Activated CD4-positive, alpha-beta memory T cell treated with anti-CD3 and anti-CD28 coated beads, Interleukin-2, amount 10 ng/mL, durations not matched to agents 7 days and 5 days (primary cell): ENCODE measurements at regions not wholly inside any gene's neighbourhood (a gene's known extent, or its start where the extent isn't known, plus 50 kb on each side); places are given as distances from the start of the nearest gene placed in this dataset.
"Not testable (repeated sequence)": the region's sequence is repeated elsewhere in the genome, so short reads cannot be mapped to it uniquely, and the experiment has no call there.

Experiments used
- CTCF ChIA-PET: fragments of 350-600 bp; sonication (Branson Sonifier 250); formaldehyde crosslinking; loops from one replicate; lab custom pipeline; 2021; ENCODE audit warnings: antibody characterized with exemption, inconsistent platforms; lab: Charles Lee
- POLR2A ChIA-PET: fragments of 350-600 bp; sonication (Branson Sonifier 250); formaldehyde crosslinking; loops from one replicate; lab custom pipeline; 2021; ENCODE audit warnings: antibody characterized with exemption; lab: Charles Lee
- DNase-seq: peaks from one replicate; pipeline ENCODE4 v3.0.0-alpha.2; 2020
- H3K27ac Mint-ChIP-seq: one replicate; pipeline ENCODE4 v1.8.0; 2021; ENCODE audit warnings: mild to moderate bottlenecking, mixed read lengths
- H3K27me3 Mint-ChIP-seq: one replicate; pipeline ENCODE4 v1.8.0; 2021; ENCODE audit warnings: mixed read lengths
- H3K36me3 Mint-ChIP-seq: one replicate; pipeline ENCODE4 v1.8.0; 2021; ENCODE audit warnings: low read depth, mixed read lengths
- H3K4me1 Mint-ChIP-seq: one replicate; pipeline ENCODE4 v1.8.0; 2021; ENCODE audit warnings: mixed read lengths
- H3K4me3 Mint-ChIP-seq: one replicate; pipeline ENCODE4 v1.8.0; 2021; ENCODE audit warnings: mild to moderate bottlenecking, mixed read lengths
- H3K9me3 Mint-ChIP-seq: one replicate; pipeline ENCODE4 v1.8.0; 2021; ENCODE audit warnings: mixed read lengths

DNA sequence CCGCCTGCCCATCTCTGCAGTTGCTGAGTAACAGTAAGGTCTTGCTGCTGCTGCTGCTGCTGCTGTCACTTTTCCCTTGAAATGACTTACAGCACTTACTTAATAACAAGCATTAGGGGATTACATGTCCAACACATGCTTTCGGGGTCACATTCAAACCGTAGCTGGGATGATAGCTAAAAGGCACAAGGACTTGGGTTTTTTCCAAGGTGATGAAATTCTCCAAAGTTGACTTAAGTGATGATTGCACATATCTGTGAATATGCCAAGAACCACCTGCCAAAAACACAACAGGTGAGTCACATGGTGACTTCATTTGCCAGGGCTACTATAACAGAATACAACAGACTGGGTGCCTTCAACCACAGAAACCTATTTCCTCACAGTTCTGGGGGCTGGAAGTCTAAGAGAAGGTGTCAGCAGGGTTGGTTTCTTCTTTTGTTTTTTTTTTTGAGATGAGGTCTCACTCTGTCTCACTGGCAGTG, 121.9 kb upstream of the TNRC6C start:
- Mint-ChIP-seq H3K9me3 (peaks cover 4% of the 10 kb centered on the region), H3K4me1 (peaks cover 28% of the 10 kb centered on the region), H3K27ac (no peak overlapping the region), H3K36me3 (peaks cover 7% of the 10 kb centered on the region), H3K27me3 (peaks cover 20% of the 10 kb centered on the region), H3K4me3 (no peak overlapping the region)
- POLR2A ChIA-PET = no interaction called here
- no peak for DNase-seq
- CTCF ChIA-PET = no interaction called here

DNA sequence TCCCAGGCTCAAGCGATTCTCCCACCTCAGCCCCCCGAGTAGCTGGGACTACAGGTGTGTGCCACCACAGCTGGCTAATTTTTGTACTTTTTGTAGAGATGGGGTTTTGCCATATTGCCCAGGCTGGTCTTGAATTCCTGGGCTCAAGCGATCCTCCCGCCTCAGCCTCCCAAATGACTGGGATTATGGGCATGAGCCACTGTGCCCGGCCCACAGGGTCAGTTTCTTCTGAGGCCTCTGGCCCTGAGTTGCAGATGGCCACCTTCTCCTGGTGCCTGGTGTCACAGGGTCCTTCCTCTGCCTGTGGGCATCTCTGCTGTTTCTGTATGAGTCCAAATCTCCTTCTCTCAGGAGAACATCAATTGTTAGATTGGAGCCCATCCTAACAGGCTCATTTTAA, 121.4 kb upstream of the TNRC6C start:
- H3K4me3 Mint-ChIP-seq, H3K9me3 Mint-ChIP-seq, CTCF ChIA-PET, H3K36me3 Mint-ChIP-seq, H3K27ac Mint-ChIP-seq, POLR2A ChIA-PET, DNase-seq: not testable (repeated sequence)
- Mint-ChIP-seq H3K27me3 (peaks cover 20% of the 10 kb centered on the region), H3K4me1 (peaks cover 33% of the 10 kb centered on the region)

DNA sequence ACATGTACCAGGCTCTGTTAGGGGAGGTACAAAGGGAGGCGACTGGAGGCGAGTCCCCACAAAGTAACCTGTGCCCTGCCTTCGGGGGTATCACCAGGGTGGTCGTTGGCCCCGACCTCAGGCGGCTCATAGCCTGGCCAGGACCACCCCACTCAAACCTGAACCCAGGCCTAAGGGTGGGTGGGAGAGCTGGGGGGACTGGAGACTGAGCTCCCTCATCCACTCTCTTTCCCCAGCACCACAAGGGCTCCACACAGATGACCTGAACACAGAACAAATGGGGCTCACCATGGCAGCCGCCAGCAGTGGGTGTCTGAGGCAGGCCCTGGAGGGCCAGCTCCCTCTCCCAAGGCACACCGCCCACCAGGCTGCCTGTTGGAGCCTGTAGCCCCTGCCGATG, 120.6 kb upstream of the TNRC6C start:
- no peak for DNase-seq
- peaks cover 7% of the 10 kb centered on the region for H3K36me3 Mint-ChIP-seq
- H3K4me1 Mint-ChIP-seq = peaks cover 41% of the 10 kb centered on the region
- ChIA-PET CTCF (no interaction called here), POLR2A (no interaction called here)
- no peak overlapping the region for H3K27ac Mint-ChIP-seq
- H3K4me3 Mint-ChIP-seq = no peak overlapping the region
- peaks cover 18% of the 10 kb centered on the region for H3K27me3 Mint-ChIP-seq
- H3K9me3 Mint-ChIP-seq = peaks cover 4% of the 10 kb centered on the region

DNA sequence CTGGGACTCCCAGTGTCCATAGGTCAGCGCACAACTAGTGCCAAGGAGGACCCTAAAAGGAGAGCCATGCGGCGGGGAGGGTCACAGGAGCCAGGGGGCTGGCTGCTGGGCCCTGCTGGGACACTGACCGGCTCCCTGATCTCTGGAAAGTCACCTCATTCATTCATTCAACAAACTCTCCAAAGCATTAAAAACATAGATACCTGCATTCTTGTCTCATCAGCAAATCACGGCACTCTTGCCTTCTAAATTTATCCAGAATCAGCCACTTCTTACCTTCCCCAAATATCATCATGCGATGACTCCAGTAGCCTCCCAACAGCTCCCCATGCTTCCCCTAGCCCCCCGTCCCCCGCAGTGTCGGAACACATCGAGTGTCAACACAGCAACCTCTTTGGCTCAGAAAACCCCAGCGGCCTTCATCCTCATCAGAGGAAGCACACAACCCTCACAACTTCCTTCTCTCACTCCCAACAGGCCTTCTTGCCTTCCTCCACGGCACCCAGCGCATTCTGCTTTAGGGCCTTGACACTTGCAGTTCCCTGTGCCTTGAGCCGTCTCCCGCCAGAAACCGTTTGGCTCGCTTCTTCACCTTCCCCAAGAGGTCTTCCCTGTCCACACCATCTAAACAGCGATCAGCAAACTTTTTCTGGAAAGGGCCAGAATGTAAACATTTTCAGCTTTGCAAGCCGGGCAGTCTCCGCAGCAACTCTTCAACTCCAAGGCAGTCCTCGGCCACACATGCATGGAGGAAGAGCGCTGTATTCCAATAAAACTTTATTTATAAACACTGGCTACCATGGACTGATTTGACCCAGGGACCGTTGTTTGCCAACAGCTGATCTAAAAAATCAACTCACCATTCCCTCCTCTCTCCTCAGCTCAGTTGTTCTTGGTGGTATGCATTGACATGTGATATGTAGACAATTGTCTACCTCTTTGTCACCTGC, 119.5 kb upstream of the TNRC6C start:
- peaks cover 12% of the 10 kb centered on the region for H3K27me3 Mint-ChIP-seq

DNA sequence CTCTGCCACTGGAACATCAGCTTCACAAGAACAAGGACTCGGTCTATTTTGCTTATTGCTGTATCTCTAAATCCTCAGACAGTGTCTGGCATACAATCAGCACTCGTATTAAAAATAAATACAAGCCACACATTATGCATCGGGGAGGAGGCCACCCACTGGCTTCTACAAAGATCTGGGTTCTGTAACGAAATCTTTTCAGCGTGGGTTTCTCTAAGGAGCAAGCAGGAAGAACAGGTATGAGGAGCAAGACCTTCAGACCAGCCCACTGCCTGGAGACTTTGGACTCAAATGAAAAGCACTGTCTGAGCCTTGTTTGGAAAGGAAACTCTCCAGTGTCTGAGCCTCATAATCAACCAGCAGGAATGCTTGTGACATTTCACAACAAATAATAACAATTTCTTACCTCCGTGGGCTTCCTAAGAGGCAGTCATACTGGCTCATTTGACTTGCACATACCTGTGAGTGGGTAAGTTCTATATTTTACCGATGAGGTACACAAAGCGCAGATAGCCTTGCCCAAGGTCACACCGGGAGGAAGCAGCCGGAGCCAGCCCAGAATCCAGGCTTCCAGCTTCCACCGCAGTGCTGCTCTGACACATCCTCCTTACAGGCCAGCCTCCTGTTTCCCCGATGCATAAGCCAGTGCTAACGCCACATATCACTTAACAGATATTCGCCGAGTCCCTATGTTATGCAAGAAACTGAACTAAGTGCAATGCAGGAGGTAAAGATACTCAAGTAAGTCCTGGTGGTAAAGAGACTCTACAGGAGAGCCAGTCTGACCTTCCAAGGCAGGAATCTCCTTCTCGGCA, 118.6 kb upstream of the TNRC6C start:
- H3K4me1 Mint-ChIP-seq = peaks cover 50% of the 10 kb centered on the region
- peaks cover 12% of the 10 kb centered on the region for H3K27me3 Mint-ChIP-seq
- H3K9me3 Mint-ChIP-seq = peaks cover 4% of the 10 kb centered on the region
- ChIA-PET POLR2A (no interaction called here), CTCF (no interaction called here)
- H3K4me3 Mint-ChIP-seq = no peak overlapping the region
- H3K27ac Mint-ChIP-seq = no peak overlapping the region
- DNase-seq = no peak
- H3K36me3 Mint-ChIP-seq = peaks cover 7% of the 10 kb centered on the region

More for the DNA sequence above, 119.5 kb upstream of the TNRC6C start:
- Mint-ChIP-seq H3K36me3 (peaks cover 7% of the 10 kb centered on the region), H3K27ac (no peak overlapping the region), H3K9me3 (peaks cover 4% of the 10 kb centered on the region), H3K4me3 (no peak overlapping the region), H3K4me1 (peaks cover 50% of the 10 kb centered on the region)
- ChIA-PET CTCF (no interaction called here), POLR2A (no interaction called here)
- DNase-seq = no peak

DNA sequence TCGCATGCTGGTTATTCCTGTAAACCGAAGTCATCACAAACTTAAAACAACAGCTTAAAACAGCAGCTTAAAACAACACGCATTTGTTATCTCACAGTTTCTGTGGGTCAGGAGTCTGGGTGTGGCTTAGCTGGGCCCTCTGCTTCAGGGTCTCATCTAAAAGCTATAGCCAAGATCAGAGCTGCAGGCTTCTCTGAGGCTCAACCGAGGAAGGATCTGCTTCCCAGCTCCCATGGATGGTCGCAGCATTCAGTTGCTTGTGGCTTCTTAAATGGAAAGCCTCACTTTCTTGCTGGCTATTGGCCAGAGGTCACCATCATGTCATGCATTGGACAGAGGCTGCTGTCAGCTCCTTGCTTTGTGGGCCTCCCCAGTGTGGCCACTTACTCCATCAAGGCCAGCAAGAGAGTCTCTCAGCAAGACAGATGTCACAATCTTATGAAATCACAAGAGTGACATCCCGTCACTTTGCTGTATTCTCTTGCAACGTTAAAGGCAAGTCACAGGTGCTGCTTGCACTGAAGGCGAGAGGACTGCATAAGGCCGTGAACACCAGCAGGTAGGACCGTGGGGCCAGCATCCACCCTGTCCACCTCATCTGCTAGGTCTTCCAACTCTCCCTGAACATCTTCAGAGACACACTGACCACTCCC, 117.9 kb upstream of the TNRC6C start:
- CTCF ChIA-PET = interaction anchor here (1.1 kb wide), 1 partner anchor 41 kb away, joined by 3 read pairs; no protein-coding TSS in a partner anchor
- POLR2A ChIA-PET = no interaction called here

DNA sequence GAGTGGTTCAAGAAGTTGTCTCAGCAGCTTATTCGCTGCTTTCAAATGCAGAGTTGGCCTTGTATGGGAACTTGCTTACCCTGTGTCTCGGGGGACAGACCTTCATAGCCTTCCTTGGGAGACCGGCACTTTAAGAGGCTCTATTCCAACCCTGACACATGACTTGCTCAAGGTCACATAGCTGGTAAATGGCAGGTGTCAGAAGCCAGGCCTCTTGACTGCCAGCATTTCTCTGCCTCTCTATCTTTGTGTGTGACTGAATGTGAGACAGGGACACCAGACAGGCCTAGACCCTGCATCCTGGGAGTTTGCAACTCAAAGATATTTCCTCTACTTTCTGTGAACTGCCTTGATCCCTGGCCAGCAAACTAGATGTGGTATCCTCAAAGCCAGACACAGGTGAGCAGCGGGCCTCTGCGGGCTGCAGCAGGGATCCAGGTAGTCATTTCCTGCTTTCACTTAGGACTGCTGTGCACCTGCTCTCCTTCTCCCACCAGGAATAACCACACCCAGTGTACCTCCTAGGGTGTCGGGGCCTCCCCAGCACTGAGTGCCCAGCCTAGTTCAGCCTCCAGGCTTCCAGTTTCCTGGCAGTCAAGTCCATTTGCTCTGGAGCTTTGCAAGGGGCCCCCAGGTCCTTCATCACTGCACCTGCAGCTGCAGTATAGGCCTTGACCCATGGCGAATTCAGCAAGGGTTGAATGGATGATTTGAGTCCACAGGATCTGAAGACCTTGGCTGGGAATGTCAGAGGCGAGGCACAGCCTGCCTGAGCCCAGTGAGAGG, 116.6 kb upstream of the TNRC6C start:
- H3K27ac Mint-ChIP-seq = no peak overlapping the region
- H3K4me3 Mint-ChIP-seq = no peak overlapping the region
- peaks cover 45% of the 10 kb centered on the region for H3K4me1 Mint-ChIP-seq
- ChIA-PET POLR2A (interaction anchor here (1.0 to 2.0 kb wide), 3 partner anchors 8 to 116 kb away, joined by 3 to 9 read pairs (median 7); partner anchors contain the start of gene TNRC6C), CTCF (interaction anchor here (1.1 kb wide), 1 partner anchor 40 kb away, joined by 3 read pairs; no protein-coding TSS in a partner anchor)
- no peaks in the 10 kb centered on the region for H3K9me3 Mint-ChIP-seq
- H3K36me3 Mint-ChIP-seq = peaks cover 7% of the 10 kb centered on the region
- peaks cover 12% of the 10 kb centered on the region for H3K27me3 Mint-ChIP-seq
- DNase-seq = no peak

More for the DNA sequence above, 117.9 kb upstream of the TNRC6C start:
- DNase-seq = no peak
- no peak overlapping the region for H3K4me3 Mint-ChIP-seq
- peaks cover 46% of the 10 kb centered on the region for H3K4me1 Mint-ChIP-seq
- peaks cover 4% of the 10 kb centered on the region for H3K9me3 Mint-ChIP-seq
- H3K27ac Mint-ChIP-seq = no peak overlapping the region
- peaks cover 12% of the 10 kb centered on the region for H3K27me3 Mint-ChIP-seq
- H3K36me3 Mint-ChIP-seq = peaks cover 7% of the 10 kb centered on the region

DNA sequence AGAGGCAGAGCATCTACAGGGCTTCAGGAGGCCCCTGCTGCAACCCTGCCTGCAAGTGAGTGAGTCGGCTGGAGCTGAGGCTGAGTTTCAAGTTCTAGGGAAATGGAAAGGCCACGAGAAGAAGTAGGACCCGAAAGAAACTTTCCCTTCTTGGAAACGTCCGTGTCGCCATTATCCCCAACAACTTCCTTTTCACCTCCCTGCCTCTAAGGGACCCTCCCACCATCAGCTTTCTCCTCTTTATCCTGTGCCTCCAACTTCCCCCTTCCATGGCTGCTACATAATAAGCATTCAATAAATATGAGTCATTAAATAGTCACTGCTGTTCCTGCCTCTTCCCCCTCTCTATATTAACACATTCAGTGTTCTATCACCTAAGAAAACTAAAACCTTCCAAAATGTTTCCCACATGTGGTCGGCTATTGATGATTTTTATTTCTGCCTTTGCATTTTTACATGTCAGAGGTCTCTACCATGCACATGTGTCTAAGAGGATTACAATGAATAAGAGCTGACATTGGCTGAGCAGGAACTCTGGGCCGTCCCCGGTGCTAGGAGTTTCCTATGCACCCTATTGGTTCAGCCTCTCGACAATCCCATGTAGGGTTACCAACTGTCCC, 115.9 kb upstream of the TNRC6C start:
- no peak overlapping the region for H3K4me3 Mint-ChIP-seq
- H3K4me1 Mint-ChIP-seq = peaks cover 43% of the 10 kb centered on the region
- no peaks in the 10 kb centered on the region for H3K9me3 Mint-ChIP-seq
- peaks cover 7% of the 10 kb centered on the region for H3K36me3 Mint-ChIP-seq
- no peak for DNase-seq
- peak overlapping the region; percentile 28 for H3K27ac Mint-ChIP-seq
- H3K27me3 Mint-ChIP-seq = peaks cover 12% of the 10 kb centered on the region
- POLR2A ChIA-PET = interaction anchor here (1.6 to 2.0 kb wide), 4 partner anchors 8 to 115 kb away, joined by 7 to 22 read pairs (median 10); partner anchors contain the start of gene TNRC6C
- CTCF ChIA-PET = interaction anchor here (0.7 kb wide), 1 partner anchor 295 kb away, joined by 3 read pairs; no protein-coding TSS in a partner anchor

DNA sequence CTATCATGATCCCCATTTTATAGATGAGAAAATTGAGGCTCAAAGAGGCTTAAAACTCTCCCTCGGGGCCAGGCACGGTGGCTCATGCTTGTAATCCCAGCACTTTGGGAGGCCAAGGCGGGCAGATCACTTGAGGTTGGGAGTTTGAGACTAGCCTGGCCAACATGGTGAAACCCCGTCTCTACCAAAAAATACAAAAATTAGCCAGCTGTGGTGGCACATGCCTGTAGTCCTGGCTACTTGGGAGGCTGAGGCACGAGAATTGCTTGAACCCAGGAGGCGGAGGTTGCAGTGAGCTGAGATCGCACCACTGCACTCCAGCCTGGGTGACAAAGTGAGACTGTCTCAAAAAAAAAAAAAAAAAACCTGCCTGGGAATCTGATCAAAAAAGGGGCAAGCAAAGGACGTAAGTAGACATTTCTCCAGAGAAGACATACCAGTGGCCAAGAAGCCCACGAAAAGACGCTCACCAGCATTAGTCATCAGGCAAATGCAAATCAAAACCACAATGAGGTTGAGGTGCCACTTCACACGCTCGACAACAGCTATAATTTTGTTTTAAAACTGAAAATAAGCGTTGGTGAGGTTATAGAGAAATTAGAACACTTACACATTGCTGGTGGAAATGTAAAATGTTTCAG, 115.1 kb upstream of the TNRC6C start:
- POLR2A ChIA-PET = interaction anchor here (1.0 to 2.7 kb wide), 8 partner anchors 9 to 333 kb away, joined by 3 to 30 read pairs (median 6); partner anchors contain the start of gene TNRC6C
- peaks cover 43% of the 10 kb centered on the region for H3K4me1 Mint-ChIP-seq
- H3K36me3 Mint-ChIP-seq = not testable (repeated sequence)

DNA sequence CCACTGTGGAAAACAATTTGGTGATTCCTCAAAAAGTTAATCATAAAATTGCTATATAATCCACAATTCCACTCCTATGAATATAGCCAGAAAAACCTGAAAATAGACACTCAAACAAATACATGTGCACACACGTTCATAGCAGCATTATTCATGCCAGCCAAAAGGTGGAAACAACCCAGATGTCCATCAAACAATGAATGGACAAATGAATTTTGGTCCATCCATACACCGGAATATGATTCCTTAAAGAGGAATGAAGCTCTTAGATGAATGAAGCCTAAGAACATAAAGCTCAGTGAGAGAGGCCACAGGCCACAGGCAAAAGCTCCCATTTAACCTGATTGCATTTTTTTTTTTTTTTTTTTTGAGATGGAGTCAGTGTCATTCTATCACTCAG, 114.6 kb upstream of the TNRC6C start:
- Mint-ChIP-seq H3K4me3 (peak overlapping the region; percentile 28), H3K36me3 (peaks cover 3% of the 10 kb centered on the region), H3K27me3 (peaks cover 10% of the 10 kb centered on the region), H3K4me1 (peaks cover 43% of the 10 kb centered on the region), H3K27ac (peak overlapping the region; percentile 76), H3K9me3 (no peaks in the 10 kb centered on the region)
- no peak for DNase-seq
- POLR2A ChIA-PET = interaction anchor here (1.0 to 2.9 kb wide), 8 partner anchors 10 to 332 kb away, joined by 3 to 30 read pairs (median 6); partner anchors contain the start of gene TNRC6C
- CTCF ChIA-PET = interaction anchor here (0.6 to 1.7 kb wide), 11 partner anchors 9 to 354 kb away, joined by 3 to 8 read pairs (median 3); partner anchors contain the start of gene TNRC6C

More for the DNA sequence above, 115.1 kb upstream of the TNRC6C start:
- Mint-ChIP-seq H3K27me3 (peaks cover 12% of the 10 kb centered on the region), H3K4me3 (peak overlapping the region; percentile 28), H3K27ac (peak overlapping the region; percentile 76)
- peak; percentile 81 for DNase-seq
- CTCF ChIA-PET = interaction anchor here (0.6 to 1.7 kb wide), 12 partner anchors 9 to 354 kb away, joined by 3 to 8 read pairs (median 3); partner anchors contain the start of gene TNRC6C
- not testable (repeated sequence) for H3K9me3 Mint-ChIP-seq

DNA sequence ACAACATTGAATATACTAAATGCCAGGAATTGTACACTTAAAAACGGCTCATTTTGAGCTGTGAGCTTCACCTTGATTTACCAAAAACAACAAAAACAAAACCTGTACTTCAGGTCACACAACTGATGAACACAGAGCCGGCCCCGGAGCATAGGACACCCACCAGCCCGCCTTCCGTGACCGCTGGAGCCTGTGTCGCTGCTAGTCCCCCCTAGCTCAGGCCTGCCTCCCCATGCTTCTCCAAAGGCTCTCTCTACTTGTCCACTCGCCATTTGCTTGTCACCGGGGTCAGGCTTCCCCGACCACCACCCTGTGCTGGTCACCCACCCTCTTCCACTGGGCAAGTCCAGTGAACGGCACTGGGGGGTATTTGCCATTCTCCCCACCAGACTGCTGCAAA, 113.8 kb upstream of the TNRC6C start:
- POLR2A ChIA-PET = interaction anchor here (1.0 to 2.9 kb wide), 6 partner anchors 9 to 114 kb away, joined by 3 to 30 read pairs (median 10); partner anchors contain the start of gene TNRC6C

More for the DNA sequence above, 113.8 kb upstream of the TNRC6C start:
- H3K27ac Mint-ChIP-seq = peak overlapping the region; percentile 16
- DNase-seq = no peak
- no peaks in the 10 kb centered on the region for H3K36me3 Mint-ChIP-seq
- H3K27me3 Mint-ChIP-seq = peaks cover 7% of the 10 kb centered on the region
- CTCF ChIA-PET = interaction anchor here (1.5 to 1.7 kb wide), 3 partner anchors 36 to 302 kb away, joined by 3 to 8 read pairs (median 6); no protein-coding TSS in a partner anchor
- peaks cover 43% of the 10 kb centered on the region for H3K4me1 Mint-ChIP-seq
- no peaks in the 10 kb centered on the region for H3K9me3 Mint-ChIP-seq
- H3K4me3 Mint-ChIP-seq = no peak overlapping the region
